Posterior vena cava (tissue), 2 donors: ENCODE measurements at regions not wholly inside any gene's neighbourhood (a gene's known extent, or its start where the extent isn't known, plus 50 kb on each side); places are given as distances from the start of the nearest gene placed in this dataset.

Experiments used
- DNase-seq: peaks from one replicate; pipeline ENCODE4 v3.0.0-alpha.2; 2020; ENCODE audit warnings: low spot score
- intact Hi-C, 2 donors: fragments of 100-400 bp; cut with DNase I; formaldehyde crosslinking; loops; one replicate each; pipeline versions ENCODE4 v1.14.1 to v1.14.2; 2022 to 2023
- donor health status: DM: yes; HTN: yes; CAD: no.
- donor health status: DM: yes; HTN: yes; CAD: no.

DNA sequence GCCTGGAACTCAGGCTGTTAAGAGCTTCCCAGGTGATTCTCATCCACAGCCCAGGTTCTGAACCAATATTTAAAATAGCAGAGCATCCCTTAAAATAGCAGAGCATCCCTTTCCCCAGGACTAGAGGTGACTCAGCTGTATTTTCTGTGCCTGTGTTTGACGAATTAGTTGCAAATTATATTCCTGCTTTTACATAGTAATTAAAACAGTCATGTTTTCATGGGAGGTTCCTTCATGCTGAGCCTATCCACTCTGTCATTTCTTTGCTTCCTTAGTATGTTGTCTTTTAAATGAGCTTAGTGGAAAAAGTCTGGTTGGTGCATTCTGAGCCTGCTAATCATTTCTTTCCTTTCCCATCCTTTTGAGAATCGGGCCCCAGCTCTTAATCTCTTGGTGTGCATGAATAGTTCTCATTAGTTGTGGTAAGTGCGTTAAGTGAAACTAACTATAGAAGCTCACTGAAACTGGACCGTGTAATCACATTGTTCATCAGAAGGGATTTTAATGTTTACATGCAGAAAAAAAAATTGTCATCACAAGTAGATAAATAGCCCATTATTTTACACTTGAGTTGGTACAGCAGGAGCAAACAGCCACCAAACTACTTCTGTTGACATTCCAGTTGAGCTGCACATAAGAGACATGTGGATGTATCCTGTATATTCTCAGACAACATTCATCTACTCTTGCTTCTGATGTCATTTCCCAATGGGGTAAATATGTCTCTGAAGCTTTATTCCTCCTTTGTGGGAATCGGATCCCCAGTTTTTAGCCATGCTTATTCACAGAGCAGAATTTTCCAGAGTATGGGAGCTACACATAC, 596.9 kb upstream of the WWC1 start:
- intact Hi-C loops: no loop called here
- no peak for DNase-seq

DNA sequence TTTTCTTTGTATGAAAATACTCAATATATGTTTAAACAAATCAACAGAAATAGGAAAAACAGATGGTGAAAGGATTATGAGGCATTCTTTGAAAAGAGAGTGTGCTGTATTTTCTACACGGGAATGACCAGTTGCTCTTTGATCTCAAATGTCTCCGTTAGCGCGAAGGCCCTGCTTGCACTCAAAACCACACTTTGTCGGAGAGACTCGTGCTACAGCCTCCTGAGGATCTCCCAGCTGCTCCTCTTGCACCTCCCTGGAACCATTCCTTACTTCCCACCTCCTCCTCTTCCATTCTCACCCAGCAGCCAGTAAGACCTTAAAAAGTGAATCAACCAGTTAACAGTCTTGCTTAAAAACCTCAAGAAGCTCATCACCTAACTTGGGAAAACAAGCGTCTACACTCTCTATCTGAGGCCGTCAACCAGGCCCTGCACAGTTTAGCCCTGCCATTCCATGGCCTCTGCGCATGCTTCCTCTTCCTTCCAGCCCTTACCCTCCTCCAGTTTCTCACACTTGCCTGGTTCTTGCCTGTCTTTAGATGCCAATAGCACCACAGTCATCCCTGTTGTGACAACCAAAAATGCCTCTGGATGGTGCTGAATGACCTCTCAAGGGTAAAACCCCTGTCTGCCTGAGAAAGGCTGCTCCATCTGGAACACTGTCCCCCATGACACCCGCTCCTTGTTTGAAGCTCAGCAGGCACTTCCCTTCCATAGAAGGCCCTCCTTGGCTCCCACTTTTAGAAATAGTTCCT, 594.7 kb upstream of the WWC1 start:
- intact Hi-C loops: no loop called here
- DNase-seq: no peak

DNA sequence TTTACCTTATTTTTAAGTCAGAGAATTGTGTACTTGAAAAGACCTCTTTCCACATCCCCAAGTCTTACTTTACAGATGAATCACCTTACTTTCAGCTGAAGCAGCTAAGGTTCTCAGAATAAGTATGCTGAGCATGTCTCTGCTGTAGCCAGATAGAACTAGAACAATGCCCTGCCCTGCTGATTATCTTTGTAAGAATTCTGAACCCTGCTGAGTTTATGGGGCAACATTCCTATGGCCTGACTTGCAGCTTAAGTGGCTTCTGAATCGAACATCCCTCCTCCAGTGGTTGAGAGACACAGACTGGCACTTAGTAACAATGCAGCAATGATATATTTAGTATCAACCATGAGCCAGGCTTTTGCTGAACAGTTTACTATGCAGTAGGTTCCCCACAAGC, 592.0 kb upstream of the WWC1 start:
- no peak for DNase-seq
- intact Hi-C loops: no loop called here

DNA sequence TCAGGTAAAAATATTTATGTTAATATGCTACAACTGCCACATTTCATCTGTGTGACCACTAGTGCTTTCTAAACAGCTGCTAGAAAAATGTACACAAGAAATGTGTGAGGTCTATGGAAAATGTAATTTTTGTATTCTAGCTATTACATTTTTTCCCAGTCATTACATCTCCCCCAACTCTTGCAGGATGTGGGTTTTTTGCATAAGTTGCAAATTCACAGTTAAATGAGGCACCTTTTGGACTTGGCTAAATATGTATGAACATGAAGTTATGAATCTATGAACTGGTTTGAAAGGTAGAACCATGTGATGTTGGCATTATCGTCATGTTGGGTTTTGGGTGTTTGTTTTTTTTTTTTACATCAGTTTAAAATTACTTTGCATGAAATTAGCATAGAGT, 590.4 kb upstream of the WWC1 start:
- intact Hi-C loops: no loop called here
- DNase-seq: no peak

DNA sequence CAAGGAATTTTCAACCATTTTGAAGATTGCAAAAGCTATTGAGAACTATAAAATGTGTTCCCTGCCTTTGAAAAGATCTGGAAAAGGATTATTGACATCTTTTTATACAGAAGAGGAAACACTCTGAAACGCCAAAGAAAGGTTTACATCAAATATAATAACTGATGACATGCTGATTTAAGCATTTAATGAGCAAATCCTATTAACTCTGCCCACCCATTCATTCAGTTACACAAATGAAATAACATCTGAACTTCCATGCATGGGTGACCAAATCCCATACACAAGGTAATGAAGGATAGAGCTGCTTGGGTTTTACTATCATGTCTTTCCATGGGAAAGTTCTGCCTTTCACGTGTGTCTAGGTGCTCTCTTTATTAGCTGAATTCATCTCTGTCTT, 589.4 kb upstream of the WWC1 start:
- intact Hi-C loops: no loop called here
- no peak for DNase-seq

DNA sequence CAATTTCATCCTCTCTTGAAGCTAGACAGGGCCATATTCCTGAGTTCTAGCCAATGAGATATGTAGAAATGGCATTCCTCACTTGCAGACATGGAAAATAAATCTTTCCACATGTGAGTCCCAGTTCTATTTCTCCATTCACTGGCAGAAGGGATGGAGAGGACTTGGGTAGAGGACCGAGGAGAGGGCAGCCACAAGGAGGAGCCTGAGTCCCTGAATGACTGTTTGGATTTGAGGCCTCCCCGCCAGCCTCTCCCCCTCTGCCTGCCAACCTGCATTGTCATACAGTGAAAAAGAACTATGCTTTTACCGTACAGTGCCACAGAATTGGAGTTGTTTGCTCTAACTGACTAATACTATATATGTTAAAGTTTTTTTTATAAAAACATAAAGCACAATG, 583.0 kb upstream of the WWC1 start:
- no peak for DNase-seq
- intact Hi-C loops: no loop called here

DNA sequence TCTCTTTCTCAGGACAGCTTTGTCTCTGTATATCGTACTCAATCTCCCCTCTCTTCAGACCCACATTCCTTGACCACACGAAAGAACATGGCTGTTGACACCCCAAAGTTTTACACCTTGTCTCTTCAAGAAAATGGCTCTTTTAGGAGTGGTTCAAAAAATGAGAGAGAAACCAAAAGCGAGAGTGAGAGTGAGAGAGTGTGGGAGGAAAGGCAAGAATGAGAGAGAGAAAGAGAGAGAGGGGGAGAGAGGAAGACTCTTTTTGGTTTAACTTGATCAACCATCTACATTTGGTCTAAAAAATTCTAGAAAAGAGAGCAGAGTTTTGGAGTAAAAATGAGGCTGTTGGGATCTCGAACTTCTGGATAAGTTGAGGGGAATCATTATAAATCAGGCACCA, 581.8 kb upstream of the WWC1 start:
- no peak for DNase-seq
- intact Hi-C loops: no loop called here

DNA sequence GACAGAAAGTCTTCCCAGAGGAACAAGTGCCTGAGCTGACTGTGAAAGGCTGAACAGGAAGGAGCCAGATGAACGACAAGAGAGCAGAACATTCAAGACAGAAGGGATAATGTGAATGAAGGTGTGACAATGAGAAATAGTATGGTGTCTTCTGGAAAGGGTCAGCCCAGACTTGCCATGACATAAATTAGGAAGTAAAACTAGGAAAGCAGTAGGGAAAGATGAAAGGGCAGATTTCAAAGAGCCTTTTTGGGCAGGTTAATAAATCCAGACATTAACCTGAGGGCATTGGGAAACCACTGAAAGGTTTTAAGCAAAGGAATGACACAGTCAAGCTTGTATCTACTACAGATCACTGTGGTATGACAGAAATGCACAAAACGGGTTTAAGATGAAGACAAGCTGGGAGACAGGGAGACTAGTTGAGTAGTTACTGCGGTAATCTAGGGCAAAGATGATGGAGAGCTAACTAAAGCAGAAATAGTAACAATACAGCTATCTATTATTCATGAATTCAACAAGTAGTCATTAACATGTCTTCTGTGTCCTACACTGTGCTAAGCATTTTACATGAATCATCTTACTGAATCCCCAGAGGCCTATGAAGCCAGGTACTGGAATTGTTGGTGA, 580.9 kb upstream of the WWC1 start:
- no peak for DNase-seq
- intact Hi-C loops: no loop called here

DNA sequence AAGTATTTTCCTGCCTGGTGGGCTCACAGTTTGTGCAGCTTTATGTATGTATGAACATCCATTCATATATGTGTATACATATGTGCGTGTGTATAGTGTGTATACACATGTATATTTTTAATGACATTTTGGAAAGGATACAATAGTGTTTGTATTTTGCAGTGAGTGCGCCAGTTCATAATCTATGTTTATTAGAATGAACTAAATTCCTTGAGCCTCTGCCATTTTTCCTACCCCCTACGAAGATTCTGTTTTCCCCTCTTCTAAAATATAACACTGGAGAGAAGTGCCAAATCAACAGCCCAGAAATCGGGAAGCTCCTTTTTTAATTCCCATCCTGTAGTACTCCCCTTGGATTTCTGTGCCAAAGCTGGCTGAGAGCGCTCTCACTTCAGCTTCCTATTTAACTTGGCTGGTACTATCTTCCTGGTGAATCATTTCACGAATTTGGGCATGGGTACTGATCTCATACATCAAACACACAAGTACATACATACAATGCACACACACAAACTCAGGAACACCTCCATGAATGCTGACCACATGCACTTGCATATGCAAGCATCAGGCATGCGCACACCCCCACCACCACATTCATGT, 578.4 kb upstream of the WWC1 start:
- intact Hi-C loops: no loop called here
- DNase-seq: no peak

DNA sequence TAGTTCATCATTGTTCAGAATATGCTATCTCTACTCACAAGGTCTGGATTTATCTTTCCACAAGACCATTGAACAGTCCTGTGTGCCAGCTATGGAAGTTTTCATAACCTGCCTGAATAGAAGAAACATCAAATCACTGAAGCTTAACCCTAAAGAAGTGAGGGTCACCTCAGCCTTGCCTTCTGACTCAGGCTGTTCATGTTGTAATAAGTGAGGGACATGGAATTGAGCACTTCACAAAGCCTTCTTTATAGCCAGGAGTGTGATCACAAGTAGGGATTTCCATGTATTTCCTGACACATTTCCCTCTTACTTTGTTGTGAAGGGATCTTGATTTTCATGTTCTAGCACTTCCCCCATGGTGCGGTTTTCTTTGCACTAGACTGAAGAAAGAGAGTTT, 577.5 kb upstream of the WWC1 start:
- no peak for DNase-seq
- intact Hi-C loops: no loop called here

DNA sequence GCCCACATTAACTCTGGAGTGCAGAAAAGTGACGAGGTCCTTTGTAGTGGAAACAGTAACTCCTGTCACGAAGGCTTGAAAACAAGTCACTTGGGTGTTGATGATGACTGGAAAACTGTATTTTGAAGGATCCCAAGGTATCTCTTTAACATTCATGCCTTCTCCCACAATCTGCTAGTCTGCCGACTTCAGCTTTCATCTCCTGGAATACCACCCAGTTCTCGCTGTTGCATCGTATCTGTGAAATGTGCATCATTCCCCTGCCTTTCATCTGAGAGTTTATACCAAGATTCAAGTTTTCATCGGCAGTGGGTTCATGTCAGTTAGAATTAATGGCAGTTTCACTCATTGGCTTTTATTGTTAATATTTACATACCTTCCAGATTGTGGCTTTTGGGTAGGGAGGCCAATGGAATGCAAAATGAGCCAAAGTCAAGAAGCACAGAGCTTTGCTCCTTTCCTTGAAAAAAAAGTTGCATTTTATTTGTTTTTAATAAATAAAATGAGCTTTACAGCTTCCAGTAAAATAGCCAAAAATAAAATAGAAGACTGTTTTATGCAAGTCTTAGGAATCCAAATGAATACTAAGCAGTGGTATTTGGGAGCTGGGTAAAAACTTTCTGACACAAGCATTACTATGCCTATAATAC, 575.2 kb upstream of the WWC1 start:
- no peak for DNase-seq
- intact Hi-C loops: no loop called here

DNA sequence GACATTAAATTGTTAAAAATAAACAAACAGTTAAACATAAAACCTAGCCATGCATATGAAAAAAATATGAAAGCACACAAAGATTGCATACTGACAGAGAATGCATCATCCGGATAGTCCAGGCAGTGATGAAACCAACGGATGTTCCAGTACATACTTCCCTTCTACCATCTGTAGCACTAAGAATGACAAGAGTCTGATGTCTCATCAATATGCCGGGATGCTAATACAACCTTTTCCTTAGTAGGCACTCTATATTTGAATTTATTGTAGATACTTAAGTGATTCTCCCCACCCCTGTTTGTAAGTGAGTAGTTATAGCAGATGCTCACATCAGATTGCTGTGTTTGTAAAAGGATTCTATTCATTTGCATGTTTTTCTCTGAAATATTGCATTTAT, 571.2 kb upstream of the WWC1 start:
- DNase-seq: no peak
- intact Hi-C loops: loop anchor here (5.0 kb wide), 2 partner anchors 492 to 502 kb away; no protein-coding TSS in a partner anchor

DNA sequence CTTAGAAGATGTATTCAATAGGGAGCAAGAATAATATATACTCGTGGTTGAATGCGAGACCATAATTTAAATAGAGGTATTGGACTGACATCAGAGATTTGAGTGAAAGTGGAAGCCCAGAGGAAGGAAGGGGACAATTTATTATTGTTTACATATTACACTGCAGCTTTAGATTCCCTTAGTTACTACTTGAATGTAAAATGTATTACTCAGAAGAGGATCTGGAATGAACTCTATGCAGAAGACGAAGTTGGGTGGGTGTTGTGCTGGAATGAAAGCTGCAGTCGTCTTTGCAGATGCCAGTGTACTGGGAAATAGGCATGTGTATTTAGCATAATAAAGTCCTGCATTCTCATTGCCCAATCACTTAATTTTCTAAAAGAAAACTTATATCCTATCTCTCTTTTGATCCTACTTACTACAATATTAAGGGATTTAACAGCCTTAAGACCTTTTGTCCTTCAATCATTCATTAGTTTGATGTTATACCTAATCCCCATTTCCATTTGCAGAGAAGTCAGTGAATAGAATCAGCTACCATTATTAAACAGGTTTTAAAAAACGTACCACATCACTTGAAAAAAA, 570.7 kb upstream of the WWC1 start:
- intact Hi-C loops: loop anchor here (5.0 kb wide), 2 partner anchors 492 to 502 kb away; no protein-coding TSS in a partner anchor
- no peak for DNase-seq

DNA sequence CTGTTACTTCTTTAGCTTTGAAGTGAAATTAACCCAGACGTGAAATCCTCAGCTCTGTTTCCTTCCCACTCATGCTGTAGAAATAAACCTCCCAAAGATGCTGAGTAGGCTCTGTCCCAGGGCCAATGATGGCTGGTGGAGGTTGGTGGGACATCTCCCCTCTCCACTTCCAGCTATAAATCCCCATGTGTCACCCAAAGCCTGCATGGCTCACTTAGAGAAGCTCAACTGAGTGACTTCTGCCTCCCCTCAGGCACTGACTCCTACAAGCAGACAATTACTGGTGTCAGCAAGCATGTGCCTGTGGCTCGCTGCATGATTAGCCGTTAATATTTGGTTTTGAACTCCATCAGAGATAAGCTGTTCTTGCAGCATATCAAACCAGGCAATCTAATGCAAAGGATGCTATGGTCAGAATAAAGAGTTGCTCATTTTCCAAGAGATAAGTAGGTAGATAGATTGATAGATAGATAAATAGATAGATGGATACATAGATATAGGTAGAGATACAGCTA, 569.5 kb upstream of the WWC1 start:
- no peak for DNase-seq
- intact Hi-C loops: loop anchor here (5.0 kb wide), 2 partner anchors 490 to 500 kb away; no protein-coding TSS in a partner anchor

DNA sequence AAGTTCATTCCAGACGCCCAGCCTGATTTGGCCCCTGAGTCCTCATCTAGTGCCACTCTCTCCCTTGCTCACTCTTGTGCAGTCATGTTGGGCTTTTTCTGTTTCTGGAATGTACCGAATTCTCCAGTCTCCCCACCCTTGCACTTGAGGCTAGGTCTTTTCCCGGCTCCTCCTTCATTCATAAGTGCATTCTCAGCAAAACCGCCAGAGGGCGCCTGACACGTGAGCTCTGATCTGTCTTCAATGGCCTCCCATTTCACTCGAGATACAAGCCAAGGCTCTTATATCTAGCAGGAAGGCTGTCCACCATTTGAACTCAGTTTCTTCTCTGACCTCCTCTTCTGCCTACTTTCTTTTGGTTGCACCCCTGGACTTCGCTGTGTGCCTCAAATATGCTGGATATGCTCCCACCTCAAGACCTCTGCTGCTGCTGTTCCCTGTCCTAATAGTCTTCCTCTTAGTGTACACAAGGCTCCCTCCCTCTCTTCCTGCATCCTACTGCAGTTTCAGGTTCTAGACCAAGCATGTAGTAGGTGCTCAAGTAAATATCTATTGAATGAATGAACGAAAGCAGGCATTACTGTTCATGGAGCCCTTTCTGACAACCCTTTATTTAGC, 568.1 kb upstream of the WWC1 start:
- intact Hi-C loops: loop anchor here (5.0 kb wide), 2 partner anchors 489 to 499 kb away; no protein-coding TSS in a partner anchor
- DNase-seq: peak; percentile 89

DNA sequence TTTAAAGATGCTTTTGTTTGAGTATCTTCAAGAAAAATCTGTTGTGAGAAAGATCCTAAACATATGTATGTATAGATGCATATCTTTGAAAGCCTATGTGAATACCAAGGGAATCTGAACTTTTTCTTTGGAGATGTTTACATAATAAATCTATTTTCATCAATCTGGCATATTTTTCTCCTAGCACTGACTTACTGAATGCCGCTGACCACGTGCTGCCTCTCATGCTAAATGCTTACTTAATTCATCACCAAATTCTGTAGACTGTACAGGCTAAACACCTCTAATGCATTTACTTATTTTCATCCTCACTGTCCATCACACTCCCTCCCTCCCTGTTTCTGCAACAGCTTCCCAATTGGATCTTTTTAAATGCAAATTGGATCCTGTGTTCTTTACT, 566.2 kb upstream of the WWC1 start:
- intact Hi-C loops: loop anchor here in 1 of 2 donors (2.0 kb wide), 1 partner anchor 222 kb away; no protein-coding TSS in a partner anchor
- DNase-seq: no peak

DNA sequence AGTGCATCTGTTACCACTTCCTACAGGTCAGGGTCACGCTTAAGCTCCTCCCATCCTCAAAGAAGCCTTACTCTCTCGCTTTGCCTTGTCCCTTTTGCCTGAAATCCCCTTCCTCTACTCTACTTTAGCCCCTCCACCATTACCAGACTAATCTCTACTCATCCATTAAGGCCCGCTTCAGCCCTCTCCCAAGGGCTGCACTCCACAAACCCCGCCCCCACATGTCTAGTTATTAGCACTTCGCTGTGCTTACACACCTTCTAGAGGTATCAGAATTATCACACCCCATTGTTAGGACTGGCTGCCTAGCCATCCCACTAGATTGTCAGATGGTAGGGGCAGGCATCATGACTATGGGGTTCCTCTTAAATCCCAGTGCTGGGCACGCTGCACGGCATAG, 565.7 kb upstream of the WWC1 start:
- intact Hi-C loops: loop anchor here in 1 of 2 donors (2.0 kb wide), 1 partner anchor 221 kb away; no protein-coding TSS in a partner anchor
- no peak for DNase-seq

DNA sequence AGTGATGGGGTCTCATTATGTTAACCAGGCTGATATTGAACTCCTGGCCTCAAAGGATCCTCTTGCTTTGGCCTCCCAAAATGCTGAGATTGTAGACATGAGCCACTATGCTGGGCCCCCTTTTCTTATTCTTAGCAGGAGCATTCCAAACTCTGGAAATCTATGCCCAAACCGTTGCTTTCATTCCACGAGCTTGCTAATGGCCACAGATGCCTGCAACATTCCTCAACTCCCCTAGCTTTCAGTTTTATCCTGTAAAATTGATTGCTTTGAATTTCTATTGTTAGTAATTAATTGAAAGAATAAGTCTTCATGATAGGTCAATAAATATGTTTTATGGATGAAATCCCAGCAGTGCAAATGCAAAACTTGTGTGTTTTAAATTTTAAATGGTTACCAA, 564.8 kb upstream of the WWC1 start:
- DNase-seq: no peak
- intact Hi-C loops: no loop called here
